ENCODE measurements at regions not wholly inside any gene's neighbourhood (a gene's known extent, or its start where the extent isn't known, plus 50 kb on each side); places are given as distances from the start of the nearest gene placed in this dataset.

GRCh38 chr14:98136012-98136789 is 1135.8 kb downstream of the BCL11B start:
- no peak for DNase-seq (ENCODE audit: low read depth in 2 of 3, low spot score in 1 of 3)

GRCh38 chr14:98137131-98138025 is 1134.6 kb downstream of the BCL11B start:
- DNase-seq (ENCODE audit: low read depth in 2 of 3, low spot score in 1 of 3): no peak

GRCh38 chr14:98138666-98139065 is 1133.3 kb downstream of the BCL11B start:
- peak in 2 of 3 donors; percentile 45 to 85 for DNase-seq (ENCODE audit: low read depth in 2 of 3, low spot score in 1 of 3)

- DNase-seq (ENCODE audit: low read depth in 2 of 3, low spot score in 1 of 3): no peak
Observed at GRCh38 chr14:98140862-98141530, 1131.0 kb downstream of the BCL11B start.

GRCh38 chr14:98143566-98143965 is 1128.4 kb downstream of the BCL11B start:
- no peak for DNase-seq (ENCODE audit: low read depth in 2 of 3, low spot score in 1 of 3)

- DNase-seq (ENCODE audit: low read depth in 2 of 3, low spot score in 1 of 3): no peak
Observed at GRCh38 chr14:98144964-98145363, 1127.0 kb downstream of the BCL11B start.

GRCh38 chr14:98146416-98146815 is 1125.6 kb downstream of the BCL11B start:
- DNase-seq (ENCODE audit: low read depth in 2 of 3, low spot score in 1 of 3): no peak

GRCh38 chr14:98154254-98154653 is 1117.7 kb downstream of the BCL11B start:
- no peak for DNase-seq (ENCODE audit: low read depth in 2 of 3, low spot score in 1 of 3)

- DNase-seq (ENCODE audit: low read depth in 2 of 3, low spot score in 1 of 3): no peak
Observed at GRCh38 chr14:98156411-98156810, 1115.6 kb downstream of the BCL11B start.

GRCh38 chr14:98160901-98161300 is 1111.1 kb downstream of the BCL11B start:
- no peak for DNase-seq (ENCODE audit: low read depth in 2 of 3, low spot score in 1 of 3)

GRCh38 chr14:98161356-98161755 is 1110.6 kb downstream of the BCL11B start:
- no peak for DNase-seq (ENCODE audit: low read depth in 2 of 3, low spot score in 1 of 3)

GRCh38 chr14:98162856-98163805 is 1108.9 kb downstream of the BCL11B start:
- DNase-seq (ENCODE audit: low read depth in 2 of 3, low spot score in 1 of 3): no peak

GRCh38 chr14:98163873-98164272 is 1108.1 kb downstream of the BCL11B start:
- DNase-seq (ENCODE audit: low read depth in 2 of 3, low spot score in 1 of 3): no peak

GRCh38 chr14:98165976-98166375 is 1106.0 kb downstream of the BCL11B start:
- no peak for DNase-seq (ENCODE audit: low read depth in 2 of 3, low spot score in 1 of 3)

- no peak for DNase-seq (ENCODE audit: low read depth in 2 of 3, low spot score in 1 of 3)
Observed at GRCh38 chr14:98167275-98167674, 1104.7 kb downstream of the BCL11B start.

GRCh38 chr14:98167705-98168104 is 1104.3 kb downstream of the BCL11B start:
- DNase-seq (ENCODE audit: low read depth in 2 of 3, low spot score in 1 of 3): no peak

GRCh38 chr14:98168211-98168985 is 1103.6 kb downstream of the BCL11B start:
- no peak for DNase-seq (ENCODE audit: low read depth in 2 of 3, low spot score in 1 of 3)

GRCh38 chr14:98169170-98169587 is 1102.8 kb downstream of the BCL11B start:
- DNase-seq (ENCODE audit: low read depth in 2 of 3, low spot score in 1 of 3): no peak

- DNase-seq (ENCODE audit: low read depth in 2 of 3, low spot score in 1 of 3): no peak
Observed at GRCh38 chr14:98170575-98170974, 1101.4 kb downstream of the BCL11B start.

GRCh38 chr14:98171654-98172053 is 1100.3 kb downstream of the BCL11B start:
- DNase-seq (ENCODE audit: low read depth in 2 of 3, low spot score in 1 of 3): no peak

All from stimulated activated CD4-positive, alpha-beta T cell treated with anti-CD3 and anti-CD28 coated beads, Interleukin-12 subunit alpha, Interleukin-12 subunit beta, amount 100 ng/mL, for 48 hours (primary cell).